Spleen (tissue), 11 donors: ENCODE measurements at regions not wholly inside any gene's neighbourhood (a gene's known extent, or its start where the extent isn't known, plus 50 kb on each side); places are given as distances from the start of the nearest gene placed in this dataset.

Source experiments
- DNase-seq: peaks from one replicate; pipeline ENCODE4 v3.0.0-alpha.2; 2020
- H3K27ac ChIP-seq, 8 donors: fragments of 200-600 bp; sonication (generic) in 7 of 8; 1 replicate in 4 of 8; 2 replicates in 4 of 8; pipeline versions ENCODE4 v1.5.0 to v1.8.0; 2016 to 2021; ENCODE audit warnings: inconsistent platforms in 4 of 8, mild to moderate bottlenecking in 4 of 8, moderate library complexity in 1 of 8
- H3K27me3 ChIP-seq, 7 donors: fragments of 200-600 bp; sonication (generic) in 6 of 7; replicated peaks in 1 of 7; 1 replicate in 4 of 7; 2 replicates in 3 of 7; pipeline versions ENCODE4 v1.5.0 to v1.8.0; 2016 to 2021; ENCODE audit warnings: inconsistent platforms in 3 of 7, mild to moderate bottlenecking in 1 of 7
- H3K36me3 ChIP-seq, 6 donors: fragments of 200-600 bp; sonication (generic) in 5 of 6; 1 replicate in 4 of 6; 2 replicates in 2 of 6; pipeline versions ENCODE4 v1.5.0 to v1.8.0; 2016 to 2021; ENCODE audit warnings: inconsistent platforms in 2 of 6
- H3K4me1 ChIP-seq, 6 donors: fragments of 200-600 bp; sonication (generic) in 5 of 6; 1 replicate in 3 of 6; 2 replicates in 3 of 6; pipeline versions ENCODE4 v1.5.0 to v1.8.0; 2016 to 2021; ENCODE audit warnings: inconsistent platforms in 3 of 6
- H3K4me3 ChIP-seq, 8 donors: fragments of 200-600 bp; sonication (generic) in 7 of 8; 1 replicate in 4 of 8; 2 replicates in 4 of 8; pipeline versions ENCODE4 v1.5.0 to v1.8.0; 2016 to 2021; ENCODE audit warnings: inconsistent platforms in 4 of 8, mild to moderate bottlenecking in 4 of 8, moderate library complexity in 2 of 8
- H3K9me3 ChIP-seq, 8 donors: fragments of 200-600 bp; sonication (generic) in 7 of 8; 1 replicate in 4 of 8; 2 replicates in 4 of 8; pipeline versions ENCODE4 v1.5.0 to v1.8.0; 2016 to 2021; ENCODE audit warnings: inconsistent platforms in 4 of 8
- POLR2A ChIP-seq, 3 donors: fragments of 450-650 bp; IDR thresholded peaks; one replicate each; pipeline ENCODE4 v1.5.1; 2017; ENCODE audit warnings: antibody characterized with exemption in 3 of 3, mild to moderate bottlenecking in 1 of 3
- POLR2AphosphoS5 ChIP-seq, 3 donors: sonication (generic); formaldehyde crosslinking; IDR thresholded peaks; one replicate each; pipeline ENCODE4 v1.5.1; 2017; ENCODE audit warnings: antibody characterized with exemption in 3 of 3
- WGBS, 5 donors: extraction: QIAGEN DNeasy Blood & Tissue Kit in 3 of 5; methylation state at CpG; one replicate each; pipeline versions ENCODE4 v1.1.5 to v1.1.7; 2013 to 2018; 5-methylcytosine and 5-hydroxymethylcytosine counted together
- intact Hi-C: fragments of 100-400 bp; cut with DNase I; formaldehyde crosslinking; loops from one replicate; pipeline ENCODE4 v1.15.0; 2023; ENCODE audit warnings: low total_unique reads
- TF ChIP-seq, protein P1 (sequence below), 11 experiments: fragments of 200-600 bp in 7 of 11; fragments of 450-650 bp in 4 of 11; sonication (generic) in 4 of 11; IDR thresholded peaks in 8 of 11; conservative IDR thresholded peaks in 3 of 11; 1 replicate in 7 of 11; 2 replicates in 4 of 11; pipeline versions ENCODE4 v1.4.0 to v1.8.0; 2016 to 2021; ENCODE audit warnings: antibody characterized with exemption in 11 of 11, inconsistent platforms in 4 of 11, mild to moderate bottlenecking in 1 of 11
- donor health status: healthy with polysubstance abuse.
- donor health status: DM: no; HTN: no; CAD: no; lungs with moderate emphysema.
- donor health status: DM: no; HTN: no; CAD: no.
- donor health status: Bipolar disorder and iron deficiency.
- donor health status: healthy.
- donor health status: DM: no; HTN: no; CAD: no.
- donor health status: DM: yes; HTN: yes; CAD: no.

DNA sequence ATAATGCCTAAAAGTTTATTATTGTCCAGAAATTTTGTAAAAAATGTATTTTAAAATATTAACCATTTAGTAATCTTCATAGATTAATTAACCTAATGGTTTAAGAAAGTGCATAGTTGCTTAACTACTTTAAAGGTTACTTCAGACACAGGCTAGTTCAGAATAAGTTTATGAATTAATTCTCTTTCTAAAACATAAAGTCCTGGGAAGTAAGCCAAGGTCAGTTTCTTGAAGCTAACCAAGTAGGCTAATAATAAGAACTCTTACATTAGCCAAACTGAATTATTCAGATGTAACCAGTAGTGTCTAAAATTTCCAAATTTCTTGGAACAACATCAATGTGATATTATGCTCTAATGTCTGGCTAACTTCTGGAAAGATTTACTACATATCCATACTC, 790.4 kb downstream of the NCAM2 start:
- no peaks in the 10 kb centered on the region for H3K4me1 ChIP-seq
- no peak for DNase-seq
- TF ChIP-seq, protein P1, sequence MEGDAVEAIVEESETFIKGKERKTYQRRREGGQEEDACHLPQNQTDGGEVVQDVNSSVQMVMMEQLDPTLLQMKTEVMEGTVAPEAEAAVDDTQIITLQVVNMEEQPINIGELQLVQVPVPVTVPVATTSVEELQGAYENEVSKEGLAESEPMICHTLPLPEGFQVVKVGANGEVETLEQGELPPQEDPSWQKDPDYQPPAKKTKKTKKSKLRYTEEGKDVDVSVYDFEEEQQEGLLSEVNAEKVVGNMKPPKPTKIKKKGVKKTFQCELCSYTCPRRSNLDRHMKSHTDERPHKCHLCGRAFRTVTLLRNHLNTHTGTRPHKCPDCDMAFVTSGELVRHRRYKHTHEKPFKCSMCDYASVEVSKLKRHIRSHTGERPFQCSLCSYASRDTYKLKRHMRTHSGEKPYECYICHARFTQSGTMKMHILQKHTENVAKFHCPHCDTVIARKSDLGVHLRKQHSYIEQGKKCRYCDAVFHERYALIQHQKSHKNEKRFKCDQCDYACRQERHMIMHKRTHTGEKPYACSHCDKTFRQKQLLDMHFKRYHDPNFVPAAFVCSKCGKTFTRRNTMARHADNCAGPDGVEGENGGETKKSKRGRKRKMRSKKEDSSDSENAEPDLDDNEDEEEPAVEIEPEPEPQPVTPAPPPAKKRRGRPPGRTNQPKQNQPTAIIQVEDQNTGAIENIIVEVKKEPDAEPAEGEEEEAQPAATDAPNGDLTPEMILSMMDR (IDR thresholded peaks at IDR 0.05 in 8 of 11, conservative IDR thresholded peaks at IDR 0.05 in 3 of 11), result no peak
- TF ChIP-seq POLR2A (IDR thresholded peaks at IDR 0.05) (no peak), POLR2AphosphoS5 (IDR thresholded peaks at IDR 0.05) (no peak)
- intact Hi-C loops, result no loop called here
- H3K9me3 ChIP-seq, result peaks cover 0 to 3% (median under 1%) of the 10 kb centered on the region in 8 donors
- H3K27me3 ChIP-seq, result no peaks in the 10 kb centered on the region
- no peak overlapping the region for H3K27ac ChIP-seq
- H3K36me3 ChIP-seq, result no peaks in the 10 kb centered on the region
- no peak overlapping the region for H3K4me3 ChIP-seq

DNA sequence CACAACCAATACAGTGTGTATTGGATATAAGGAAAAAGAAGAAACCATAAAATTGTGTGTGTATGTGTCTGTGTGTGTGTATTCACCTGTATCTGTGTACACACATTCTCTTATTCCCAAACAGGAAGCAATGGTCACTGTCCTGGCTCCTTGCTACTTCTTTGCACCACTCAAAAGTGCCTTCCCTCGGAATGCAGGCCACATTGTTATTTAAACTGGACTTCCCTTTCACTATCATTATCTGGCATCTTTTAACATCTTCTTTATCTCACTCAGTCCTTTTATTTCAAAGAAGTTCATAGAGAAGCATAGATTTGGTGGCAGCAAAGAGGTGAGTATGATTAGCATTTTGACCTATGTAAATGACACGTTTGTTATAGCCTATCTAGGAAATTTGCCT, 803.7 kb downstream of the NCAM2 start:
- H3K27ac ChIP-seq, result no peak overlapping the region
- H3K9me3 ChIP-seq, result peaks cover 0 to 8% (median 0%) of the 10 kb centered on the region in 8 donors
- no peaks in the 10 kb centered on the region for H3K36me3 ChIP-seq
- intact Hi-C loops, result no loop called here
- WGBS, 5 donors, result 45 to 56% (median 51%) methylated on average over 2 of the region's 2 CpGs
- no peak for DNase-seq
- H3K27me3 ChIP-seq, result no peaks in the 10 kb centered on the region
- TF ChIP-seq, protein P1 (IDR thresholded peaks at IDR 0.05 in 8 of 11, conservative IDR thresholded peaks at IDR 0.05 in 3 of 11), result no peak
- TF ChIP-seq POLR2A (IDR thresholded peaks at IDR 0.05), result no peak
- TF ChIP-seq POLR2AphosphoS5 (IDR thresholded peaks at IDR 0.05), result no peak
- no peaks in the 10 kb centered on the region for H3K4me1 ChIP-seq
- no peak overlapping the region for H3K4me3 ChIP-seq

- Histone ChIP-seq H3K4me3 (no peak overlapping the region), H3K9me3 (peaks cover 0 to 12% (median 0%) of the 10 kb centered on the region in 8 donors), H3K27me3 (no peaks in the 10 kb centered on the region), H3K36me3 (no peaks in the 10 kb centered on the region), H3K27ac (no peak overlapping the region), H3K4me1 (no peaks in the 10 kb centered on the region)
- intact Hi-C loops, result no loop called here
- TF ChIP-seq POLR2A (IDR thresholded peaks at IDR 0.05), result no peak
- TF ChIP-seq POLR2AphosphoS5 (IDR thresholded peaks at IDR 0.05), result no peak
- TF ChIP-seq, protein P1 (IDR thresholded peaks at IDR 0.05 in 8 of 11, conservative IDR thresholded peaks at IDR 0.05 in 3 of 11), result no peak
- no peak for DNase-seq
- WGBS, 5 donors, result 77 to 82% (median 80%) methylated on average over 7 of the region's 7 CpGs
Observed at GRCh38 chr21:21806711-21807597, 808.7 kb downstream of the NCAM2 start.

DNA sequence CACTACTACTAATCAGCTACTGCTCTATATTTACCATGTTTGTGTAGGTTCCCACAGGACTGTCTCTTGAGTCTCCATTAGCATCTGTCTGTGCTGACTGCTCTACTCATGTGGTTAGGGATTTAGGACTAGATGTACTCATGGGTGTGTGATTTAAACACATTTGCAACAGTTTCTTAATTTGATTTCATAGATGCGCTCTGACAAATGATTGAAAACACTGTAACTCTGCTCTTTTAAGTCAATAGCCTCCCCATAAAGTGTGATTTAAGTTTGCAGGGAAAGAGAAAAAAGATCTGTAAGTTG, 809.3 kb downstream of the NCAM2 start:
- TF ChIP-seq POLR2A (IDR thresholded peaks at IDR 0.05), result no peak
- TF ChIP-seq, protein P1 (IDR thresholded peaks at IDR 0.05 in 8 of 11, conservative IDR thresholded peaks at IDR 0.05 in 3 of 11), result no peak
- TF ChIP-seq POLR2AphosphoS5 (IDR thresholded peaks at IDR 0.05), result no peak
- Histone ChIP-seq H3K9me3 (peaks cover 0 to 12% (median 0%) of the 10 kb centered on the region in 8 donors), H3K36me3 (no peaks in the 10 kb centered on the region), H3K4me1 (no peaks in the 10 kb centered on the region), H3K4me3 (no peak overlapping the region), H3K27me3 (no peaks in the 10 kb centered on the region), H3K27ac (no peak overlapping the region)
- 81 to 94% (median 92%) methylated on average over 1 of the region's 1 CpG for WGBS, 5 donors
- intact Hi-C loops, result no loop called here
- DNase-seq, result no peak
